GM12878 (cell line): ENCODE measurements at regions not wholly inside any gene's neighbourhood (a gene's known extent, or its start where the extent isn't known, plus 50 kb on each side); places are given as distances from the start of the nearest gene placed in this dataset.

Experiments
- ATAC-seq: fragments of 200-7000 bp; cut with Tn5 transposase; 3 replicates; pipeline ENCODE4 v1.9.1; 2020; ENCODE audit warnings: mild to moderate bottlenecking, moderate library complexity
- BruUV-seq: library from RNA; stranded (reverse); fragments of 400-500 nt; replicated peaks from 2 replicates; lab custom pipeline; 2021; lab: Mats Ljungman, UMichigan
- CTCF ChIA-PET: fragments of 300-600 bp; sonication (Branson Sonifier 250); formaldehyde crosslinking; extraction: SDS; loops from one replicate; lab custom pipeline; 2021; ENCODE audit warnings: inconsistent platforms; lab: Yijun Ruan, JAX
- POLR2A ChIA-PET: fragments of 350-600 bp; formaldehyde crosslinking; extraction: SDS; loops from one replicate; lab custom pipeline; 2021; ENCODE audit warnings: inconsistent platforms; lab: Charles Lee
- RAD21 ChIA-PET: fragments of 300-600 bp; sonication (Branson Sonifier 250); formaldehyde crosslinking; loops from one replicate; lab custom pipeline; 2023; ENCODE audit warnings: antibody characterized with exemption; ENCODE audit not compliant: unreplicated experiment; lab: Charles Lee
- SMC1A ChIA-PET: fragments of 300-600 bp; sonication (Branson Sonifier 250); formaldehyde crosslinking; loops from one replicate; lab custom pipeline; 2023; ENCODE audit not compliant: unreplicated experiment, uncharacterized antibody; lab: Charles Lee
- DNase-seq: peaks from one replicate; pipeline ENCODE4 v3.0.0-alpha.2; 2011; ENCODE audit warnings: low read depth, low spot score
- FAIRE-seq: peaks from 3 replicates; lab custom pipeline; 2011; peaks lifted over from hg19 to GRCh38; lab: Jason Lieb, UNC
- H2AFZ ChIP-seq: 2 replicates; pipeline ENCODE4 v1.6.0; 2011; ENCODE audit warnings: low read depth, low read length, control low read depth; ENCODE audit not compliant: control insufficient read depth
- H3K27ac ChIP-seq: 2 replicates; pipeline ENCODE4 v1.5.1; 2011; ENCODE audit warnings: control low read depth; ENCODE audit not compliant: control insufficient read depth, insufficient read depth
- H3K27me3 ChIP-seq, 2 experiments: replicated peaks in 1 of 2; 2 replicates each; pipeline versions ENCODE4 v1.6.0 to v1.6.1; 2011; ENCODE audit warnings: low read length in 1 of 2; ENCODE audit not compliant: control insufficient read depth in 2 of 2, insufficient read depth in 2 of 2
- H3K36me3 ChIP-seq, 2 experiments: 2 replicates each; pipeline ENCODE4 v1.5.1; 2011; ENCODE audit warnings: low read length in 1 of 2; ENCODE audit not compliant: control insufficient read depth in 2 of 2, insufficient read depth in 2 of 2
- H3K4me1 ChIP-seq: 2 replicates; pipeline ENCODE4 v1.6.1; 2011; ENCODE audit warnings: mild to moderate bottlenecking, low read length, moderate library complexity, mixed read lengths; ENCODE audit not compliant: control insufficient read depth, insufficient read depth
- H3K4me2 ChIP-seq: 2 replicates; pipeline ENCODE4 v1.6.0; 2011; ENCODE audit warnings: control low read depth; ENCODE audit not compliant: control insufficient read depth, insufficient read depth
- H3K4me3 ChIP-seq: fragments of 200-600 bp; sonication (generic); 2 replicates; pipeline ENCODE4 v1.5.1; 2016
- H3K79me2 ChIP-seq: 2 replicates; pipeline ENCODE4 v1.6.0; 2011; ENCODE audit warnings: low read length; ENCODE audit not compliant: control insufficient read depth, insufficient read depth
- H3K9ac ChIP-seq: 2 replicates; pipeline ENCODE4 v1.8.0; 2011; ENCODE audit warnings: low read length, control low read depth, mixed read lengths; ENCODE audit not compliant: control insufficient read depth, insufficient read depth
- H3K9me3 ChIP-seq: replicated peaks from 3 replicates; pipeline ENCODE4 v1.5.1; 2011; ENCODE audit warnings: mild to moderate bottlenecking, low read length; ENCODE audit not compliant: control insufficient read depth, insufficient read depth
- H4K20me1 ChIP-seq: 2 replicates; pipeline ENCODE4 v1.6.0; 2011; ENCODE audit not compliant: control insufficient read depth, insufficient read depth
- BHLHE40 ChIP-seq, 2 experiments: fragments of 450-650 bp in 1 of 2; IDR thresholded peaks; 2 replicates each; pipeline ENCODE4 v1.6.1; 2011 to 2017; ENCODE audit warnings: low read depth in 2 of 2, borderline replicate concordance in 1 of 2, improper control_type of control experiment in 1 of 2, low read length in 1 of 2, mild to moderate bottlenecking in 1 of 2
- BMI1 ChIP-seq: fragments of 450-650 bp; IDR thresholded peaks from 2 replicates; pipeline ENCODE4 v1.6.1; 2016; ENCODE audit warnings: mild to moderate bottlenecking, moderate library complexity, borderline replicate concordance
- HDAC6 ChIP-seq: fragments of 200-600 bp; sonication (generic); IDR thresholded peaks from one replicate; pipeline ENCODE4 v1.8.0; 2017; ENCODE audit warnings: antibody characterized with exemption; ENCODE audit not compliant: unreplicated experiment
- MTA3 ChIP-seq: IDR thresholded peaks from 2 replicates; pipeline ENCODE4 v1.6.1; 2012; ENCODE audit warnings: low read length, inconsistent platforms, borderline replicate concordance
- USF2 ChIP-seq: IDR thresholded peaks from 2 replicates; pipeline ENCODE4 v1.6.1; 2011; ENCODE audit warnings: low read depth, low read length, improper control_type of control experiment, borderline replicate concordance
- YY1 ChIP-seq: IDR thresholded peaks from 2 replicates; pipeline ENCODE4 v1.6.1; 2011; ENCODE audit warnings: low read depth, mild to moderate bottlenecking, low read length
- WGBS: methylation state at CpG from one replicate; pipeline ENCODE4 v1.1.6; 2016; ENCODE audit warnings: low lambda C conversion rate; ENCODE audit not compliant: insufficient replicate concordance, insufficient coverage; ENCODE audit errors: missing lambda C conversion rate; 5-methylcytosine and 5-hydroxymethylcytosine counted together
- in situ Hi-C: fragments of 300-500 bp; cut with MboI; formaldehyde crosslinking; loops from 9 replicates; pipeline ENCODE4 v1.14.3; 2018; ENCODE audit warnings: mixed read lengths
- intact Hi-C: fragments of 100-400 bp; cut with micrococcal nuclease; formaldehyde crosslinking; loops from one replicate; pipeline ENCODE4 v1.14.2; 2022; ENCODE audit not compliant: unreplicated experiment

- 73% methylated on average over 35 of the region's 60 CpGs for WGBS
- H3K4me1 ChIP-seq = no peaks in the 10 kb centered on the region
- ChIA-PET POLR2A (no interaction called here), CTCF (no interaction called here), RAD21 (no interaction called here), SMC1A (interaction anchor here (1.1 kb wide), 1 partner anchor 48 kb away, joined by 4 read pairs; no protein-coding TSS in a partner anchor)
- ATAC-seq (no peak), DNase-seq (no peak), FAIRE-seq (no peak)
- no peak overlapping the region for H3K4me2 ChIP-seq
- no TSS peak for BruUV-seq
- no peaks in the 10 kb centered on the region for H3K79me2 ChIP-seq
- no peaks in the 10 kb centered on the region for H4K20me1 ChIP-seq
- TF ChIP-seq HDAC6 (no peak), MTA3 (no peak), BHLHE40 (IDR thresholded peaks at IDR 0.05; ENCODE audit: borderline replicate concordance in 1 of 2, low read depth in 2 of 2, low read length in 1 of 2) (no peak), YY1 (no peak), USF2 (no peak), BMI1 (no peak)
- H3K4me3 ChIP-seq = no peak overlapping the region
- H3K27ac ChIP-seq = no peak overlapping the region
- no peak overlapping the region for H3K9ac ChIP-seq
- no peak overlapping the region for H2AFZ ChIP-seq
- intact Hi-C loops (no loop called here), in situ Hi-C loops (no loop called here)
- H3K9me3 ChIP-seq = no peaks in the 10 kb centered on the region
- H3K27me3 ChIP-seq = no peaks in the 10 kb centered on the region
- no peaks in the 10 kb centered on the region for H3K36me3 ChIP-seq
Observed at GRCh38 chr14:44798386-44799242, 163.1 kb downstream of the KLHL28 start.
